ENCODE measurements at regions not wholly inside any gene's neighbourhood (a gene's known extent, or its start where the extent isn't known, plus 50 kb on each side); places are given as distances from the start of the nearest gene placed in this dataset.

DNA sequence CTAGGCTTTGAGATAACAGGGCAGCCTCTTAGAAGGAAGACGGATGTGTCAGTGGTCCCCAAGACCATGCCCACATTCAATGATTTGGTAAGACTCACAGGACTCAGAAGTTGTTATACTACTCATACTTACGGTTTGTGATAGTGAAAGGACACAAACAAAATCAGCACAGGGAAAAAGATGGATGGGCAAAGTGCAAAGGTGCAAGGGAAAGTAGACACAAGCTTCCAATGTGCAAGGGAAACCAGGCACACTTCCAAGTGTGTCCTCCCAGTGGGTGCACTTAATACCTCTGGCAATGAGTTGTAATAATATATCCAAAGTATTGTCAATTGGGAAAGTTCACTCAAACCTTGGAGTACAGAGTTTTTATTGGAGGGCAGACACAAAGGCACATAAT is 53.8 kb upstream of the VCX start:
- TF ChIP-seq, protein P1, sequence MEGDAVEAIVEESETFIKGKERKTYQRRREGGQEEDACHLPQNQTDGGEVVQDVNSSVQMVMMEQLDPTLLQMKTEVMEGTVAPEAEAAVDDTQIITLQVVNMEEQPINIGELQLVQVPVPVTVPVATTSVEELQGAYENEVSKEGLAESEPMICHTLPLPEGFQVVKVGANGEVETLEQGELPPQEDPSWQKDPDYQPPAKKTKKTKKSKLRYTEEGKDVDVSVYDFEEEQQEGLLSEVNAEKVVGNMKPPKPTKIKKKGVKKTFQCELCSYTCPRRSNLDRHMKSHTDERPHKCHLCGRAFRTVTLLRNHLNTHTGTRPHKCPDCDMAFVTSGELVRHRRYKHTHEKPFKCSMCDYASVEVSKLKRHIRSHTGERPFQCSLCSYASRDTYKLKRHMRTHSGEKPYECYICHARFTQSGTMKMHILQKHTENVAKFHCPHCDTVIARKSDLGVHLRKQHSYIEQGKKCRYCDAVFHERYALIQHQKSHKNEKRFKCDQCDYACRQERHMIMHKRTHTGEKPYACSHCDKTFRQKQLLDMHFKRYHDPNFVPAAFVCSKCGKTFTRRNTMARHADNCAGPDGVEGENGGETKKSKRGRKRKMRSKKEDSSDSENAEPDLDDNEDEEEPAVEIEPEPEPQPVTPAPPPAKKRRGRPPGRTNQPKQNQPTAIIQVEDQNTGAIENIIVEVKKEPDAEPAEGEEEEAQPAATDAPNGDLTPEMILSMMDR (conservative IDR thresholded peaks at IDR 0.05), result no peak
- H3K27ac ChIP-seq, result no peak overlapping the region

DNA sequence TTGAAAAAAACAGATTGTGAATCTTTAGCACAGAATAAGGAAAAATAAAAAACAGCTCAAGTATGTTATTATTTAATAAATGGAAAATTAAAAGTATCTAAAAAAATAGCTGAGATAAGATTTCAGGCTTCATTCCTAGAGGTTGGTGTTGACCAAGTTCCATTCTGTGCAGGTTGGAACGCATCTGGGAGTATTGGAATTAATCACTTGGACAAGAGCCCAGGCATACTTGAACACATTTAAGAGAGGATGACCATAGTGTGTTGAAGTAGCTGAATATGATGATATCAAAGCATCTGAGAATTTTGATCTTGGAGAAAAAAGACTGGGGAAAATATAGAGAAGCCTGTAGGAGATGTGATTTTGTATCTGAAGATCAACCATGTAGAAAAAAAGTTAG is 54.6 kb upstream of the VCX start:
- H3K27ac ChIP-seq, result no peak overlapping the region
- TF ChIP-seq, protein P1 (conservative IDR thresholded peaks at IDR 0.05), result no peak

DNA sequence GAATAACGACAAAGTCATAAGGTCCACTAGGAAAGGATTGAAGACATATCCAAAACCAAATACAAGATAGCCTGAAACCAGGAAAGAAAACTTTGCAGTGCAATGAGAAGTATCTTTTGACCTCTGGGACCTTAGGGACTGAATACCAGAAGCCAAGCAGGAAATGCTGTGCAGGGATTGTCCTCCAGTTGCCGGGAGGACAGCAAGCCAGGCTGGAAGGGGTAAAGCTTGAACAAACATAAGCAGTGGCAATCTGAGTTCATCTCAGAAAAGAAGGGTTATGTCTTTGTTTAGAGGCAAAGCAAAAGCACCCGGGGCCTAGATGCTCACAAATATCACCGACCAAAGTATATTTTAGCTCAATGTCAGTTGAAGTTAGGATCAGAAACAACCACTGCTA is 55.3 kb upstream of the VCX start:
- TF ChIP-seq, protein P1 (conservative IDR thresholded peaks at IDR 0.05), result no peak
- H3K27ac ChIP-seq, result no peak overlapping the region

DNA sequence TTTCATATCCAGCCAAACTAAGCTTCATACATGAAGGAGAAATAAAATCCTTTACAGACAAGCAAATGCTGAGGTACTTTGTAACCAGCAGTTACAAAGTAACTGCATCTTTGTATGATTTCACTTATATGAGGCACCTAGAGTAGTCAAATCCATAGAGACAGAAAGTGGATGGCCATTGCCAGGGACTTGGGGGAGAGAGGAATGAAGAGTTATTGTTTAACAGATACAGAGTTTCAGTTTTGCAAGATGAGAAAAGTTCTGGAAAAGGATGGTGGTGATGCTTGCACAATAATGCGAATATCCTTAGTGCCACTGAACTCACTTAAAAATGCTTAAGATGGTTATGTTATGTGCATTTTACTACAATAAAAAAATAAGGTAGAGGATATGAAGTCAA is 58.4 kb upstream of the VCX start:
- TF ChIP-seq, protein P1 (conservative IDR thresholded peaks at IDR 0.05), result no peak
- no peak overlapping the region for H3K27ac ChIP-seq

DNA sequence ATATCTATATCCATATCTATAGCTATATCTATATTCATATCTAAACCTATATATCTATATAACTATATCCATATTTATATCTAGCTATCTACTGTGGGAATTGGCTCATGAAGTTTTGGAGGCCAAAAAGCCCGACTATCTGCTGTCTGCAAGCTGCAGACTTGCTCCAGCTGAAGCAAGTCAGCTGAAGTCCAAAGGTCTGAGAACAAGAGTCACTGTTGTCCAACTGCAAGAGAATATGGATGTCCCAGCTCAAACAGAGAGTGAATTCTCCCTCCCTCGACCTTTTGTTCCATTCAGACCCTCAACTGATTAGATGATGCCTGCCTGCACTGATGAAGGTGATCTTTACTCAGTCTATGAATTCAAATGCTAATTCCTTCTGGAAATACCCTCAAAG is 63.3 kb upstream of the VCX start:
- TF ChIP-seq, protein P1 (conservative IDR thresholded peaks at IDR 0.05), result no peak
- no peak overlapping the region for H3K27ac ChIP-seq

DNA sequence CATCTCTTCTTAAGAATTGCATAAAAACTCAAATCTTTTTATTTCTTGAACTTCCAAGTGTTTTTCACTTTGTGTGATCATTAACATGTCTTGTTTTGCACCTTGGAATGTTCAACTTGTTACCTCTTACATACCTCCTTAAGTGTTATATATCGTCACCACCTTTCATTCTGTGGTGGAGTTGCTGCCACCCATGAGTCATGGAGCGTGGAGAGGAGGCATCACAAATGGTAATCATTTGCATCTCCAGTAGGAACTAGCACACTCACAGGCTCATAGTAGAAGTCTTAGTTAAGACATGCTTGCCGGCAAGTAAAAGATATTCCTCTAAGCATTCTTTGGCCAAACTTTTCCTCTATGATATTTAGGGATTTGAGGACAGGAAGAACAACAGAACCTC is 67.0 kb upstream of the VCX start:
- no peak overlapping the region for H3K27ac ChIP-seq
- TF ChIP-seq, protein P1 (conservative IDR thresholded peaks at IDR 0.05), result no peak

DNA sequence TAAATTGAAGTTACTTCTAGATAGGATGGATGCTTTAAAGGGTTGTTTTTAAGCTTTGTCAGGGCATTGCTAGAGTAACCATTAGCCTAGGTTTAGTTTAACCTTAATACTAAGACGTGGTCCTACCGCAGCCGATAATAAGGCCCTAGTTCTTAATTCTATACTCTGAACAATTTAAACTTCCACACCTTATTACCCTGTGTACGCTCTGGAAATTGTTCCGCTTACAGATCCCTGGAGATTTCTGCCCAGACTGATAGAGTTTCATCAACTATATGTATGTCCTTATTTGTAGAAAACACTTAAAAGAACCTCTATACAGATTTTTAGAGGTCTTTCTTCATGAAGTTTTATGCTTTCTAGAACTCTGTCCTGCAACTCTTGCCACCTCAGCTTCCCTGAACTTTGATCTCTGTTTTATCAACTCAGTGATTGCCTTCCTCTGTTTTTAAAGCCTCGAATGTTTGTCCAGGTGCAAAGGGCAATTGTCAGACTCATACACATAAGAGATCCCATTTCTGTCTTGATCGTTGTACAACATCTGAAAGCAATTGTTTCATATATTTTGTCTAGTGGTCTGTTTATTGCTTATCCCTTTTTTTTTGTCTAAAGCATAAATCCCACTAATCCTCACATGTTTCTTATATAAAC is 71.1 kb upstream of the VCX start:
- TF ChIP-seq, protein P1 (conservative IDR thresholded peaks at IDR 0.05), result no peak
- no peak overlapping the region for H3K27ac ChIP-seq
